SK-N-SH (cell line): ENCODE measurements at regions not wholly inside any gene's neighbourhood (a gene's known extent, or its start where the extent isn't known, plus 50 kb on each side); places are given as distances from the start of the nearest gene placed in this dataset.

Experiments used
- CTCF ChIP-seq: fragments of 200-600 bp; sonication (generic); IDR thresholded peaks from 2 replicates; pipeline ENCODE4 v1.6.1; 2017; ENCODE audit warnings: antibody characterized with exemption, mild to moderate bottlenecking, moderate library complexity
- EP300 ChIP-seq, 2 experiments: IDR thresholded peaks; 2 replicates each; pipeline versions ENCODE4 v1.4.0 to v1.6.1; 2012; ENCODE audit warnings: borderline replicate concordance in 1 of 2, low read depth in 1 of 2, low read length in 1 of 2
- MXI1 ChIP-seq: IDR thresholded peaks from 2 replicates; pipeline ENCODE4 v1.6.1; 2012; ENCODE audit warnings: mild to moderate bottlenecking, low read depth, low read length, improper control_type of control experiment
- POLR2AphosphoS5 ChIP-seq: IDR thresholded peaks from 2 replicates; pipeline ENCODE4 v1.6.1; 2012; ENCODE audit warnings: low read depth, low read length
- TAF1 ChIP-seq: IDR thresholded peaks from 2 replicates; pipeline ENCODE4 v1.6.1; 2012; ENCODE audit warnings: low read depth, mild to moderate bottlenecking, low read length, moderate library complexity, borderline replicate concordance
- TF ChIP-seq, protein P1 (sequence below): fragments of 150-350 bp; IDR thresholded peaks from 2 replicates; pipeline ENCODE4 v1.6.1; 2017; ENCODE audit warnings: antibody characterized with exemption, low read length, low read depth, borderline replicate concordance

DNA sequence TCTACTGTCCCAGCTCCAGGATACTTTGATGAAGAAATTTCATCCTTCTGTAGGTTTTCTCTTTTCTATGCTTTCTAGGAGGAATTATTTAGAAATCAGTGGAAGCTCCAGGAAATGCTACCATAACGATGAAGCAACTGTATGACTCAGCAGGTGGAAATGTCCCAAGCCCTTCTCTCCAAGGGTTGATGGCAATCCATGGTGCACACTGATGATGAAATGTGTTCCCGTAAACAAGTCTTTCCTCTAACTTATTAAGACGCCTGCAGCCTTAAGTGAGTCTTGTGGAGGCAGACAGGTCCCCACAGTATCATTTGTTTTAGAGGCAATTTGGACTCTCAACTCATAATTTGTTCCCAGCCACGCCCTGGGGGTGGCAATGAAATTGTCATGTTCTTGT lies 777.6 kb upstream of the SOX11 start:
- no peak for TF ChIP-seq EP300 (IDR thresholded peaks at IDR 0.05; ENCODE audit: borderline replicate concordance in 1 of 2, low read depth in 1 of 2, low read length in 1 of 2)
- TF ChIP-seq CTCF, result no peak
- TF ChIP-seq, protein P1, sequence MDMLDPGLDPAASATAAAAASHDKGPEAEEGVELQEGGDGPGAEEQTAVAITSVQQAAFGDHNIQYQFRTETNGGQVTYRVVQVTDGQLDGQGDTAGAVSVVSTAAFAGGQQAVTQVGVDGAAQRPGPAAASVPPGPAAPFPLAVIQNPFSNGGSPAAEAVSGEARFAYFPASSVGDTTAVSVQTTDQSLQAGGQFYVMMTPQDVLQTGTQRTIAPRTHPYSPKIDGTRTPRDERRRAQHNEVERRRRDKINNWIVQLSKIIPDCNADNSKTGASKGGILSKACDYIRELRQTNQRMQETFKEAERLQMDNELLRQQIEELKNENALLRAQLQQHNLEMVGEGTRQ, result no peak
- TF ChIP-seq TAF1, result no peak
- no peak for TF ChIP-seq POLR2AphosphoS5
- TF ChIP-seq MXI1, result no peak
